ENCODE measurements at regions not wholly inside any gene's neighbourhood (a gene's known extent, or its start where the extent isn't known, plus 50 kb on each side); places are given as distances from the start of the nearest gene placed in this dataset.

DNA sequence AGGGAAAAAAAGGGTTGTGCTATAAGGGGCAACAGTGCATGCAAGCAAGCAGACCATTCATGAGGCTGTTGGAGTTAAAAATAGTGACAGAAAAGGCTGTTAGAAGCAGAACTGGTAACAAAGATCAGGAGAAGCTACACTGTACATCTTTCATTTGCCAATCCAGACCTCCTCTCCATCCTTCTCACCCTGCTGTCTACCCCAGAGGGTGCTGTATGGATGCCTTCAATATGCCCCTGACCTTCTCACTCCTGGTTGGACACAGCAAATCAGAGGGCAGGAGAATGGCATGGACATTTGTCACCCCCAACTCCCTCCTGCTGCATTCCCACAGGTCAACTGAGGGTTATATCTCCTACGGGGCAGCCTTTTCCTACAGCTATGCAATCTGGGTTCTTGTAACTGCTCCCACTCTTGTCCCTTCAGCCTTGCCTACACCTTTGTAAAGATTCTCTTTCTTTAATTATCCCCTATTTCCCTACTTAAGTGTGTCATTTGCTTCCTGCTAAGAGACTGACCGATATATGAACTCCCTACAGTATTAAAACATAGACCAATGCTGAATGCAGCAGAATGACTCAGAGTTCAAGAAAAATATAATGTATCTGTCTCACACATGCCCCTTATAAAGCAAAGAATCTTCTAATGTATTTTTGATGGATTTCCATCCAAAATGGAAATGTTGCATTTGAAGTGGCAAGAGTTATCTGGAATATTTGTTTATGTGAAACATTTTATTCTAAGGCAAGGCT lies 169.2 kb upstream of the NCKAP5 start:
- H3K4me3 ChIP-seq (ENCODE audit: low read depth, low read length), result no peak overlapping the region
- TF ChIP-seq, protein P1, sequence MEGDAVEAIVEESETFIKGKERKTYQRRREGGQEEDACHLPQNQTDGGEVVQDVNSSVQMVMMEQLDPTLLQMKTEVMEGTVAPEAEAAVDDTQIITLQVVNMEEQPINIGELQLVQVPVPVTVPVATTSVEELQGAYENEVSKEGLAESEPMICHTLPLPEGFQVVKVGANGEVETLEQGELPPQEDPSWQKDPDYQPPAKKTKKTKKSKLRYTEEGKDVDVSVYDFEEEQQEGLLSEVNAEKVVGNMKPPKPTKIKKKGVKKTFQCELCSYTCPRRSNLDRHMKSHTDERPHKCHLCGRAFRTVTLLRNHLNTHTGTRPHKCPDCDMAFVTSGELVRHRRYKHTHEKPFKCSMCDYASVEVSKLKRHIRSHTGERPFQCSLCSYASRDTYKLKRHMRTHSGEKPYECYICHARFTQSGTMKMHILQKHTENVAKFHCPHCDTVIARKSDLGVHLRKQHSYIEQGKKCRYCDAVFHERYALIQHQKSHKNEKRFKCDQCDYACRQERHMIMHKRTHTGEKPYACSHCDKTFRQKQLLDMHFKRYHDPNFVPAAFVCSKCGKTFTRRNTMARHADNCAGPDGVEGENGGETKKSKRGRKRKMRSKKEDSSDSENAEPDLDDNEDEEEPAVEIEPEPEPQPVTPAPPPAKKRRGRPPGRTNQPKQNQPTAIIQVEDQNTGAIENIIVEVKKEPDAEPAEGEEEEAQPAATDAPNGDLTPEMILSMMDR (conservative IDR thresholded peaks at IDR 0.05; ENCODE audit: low read depth, low read length), result no peak

DNA sequence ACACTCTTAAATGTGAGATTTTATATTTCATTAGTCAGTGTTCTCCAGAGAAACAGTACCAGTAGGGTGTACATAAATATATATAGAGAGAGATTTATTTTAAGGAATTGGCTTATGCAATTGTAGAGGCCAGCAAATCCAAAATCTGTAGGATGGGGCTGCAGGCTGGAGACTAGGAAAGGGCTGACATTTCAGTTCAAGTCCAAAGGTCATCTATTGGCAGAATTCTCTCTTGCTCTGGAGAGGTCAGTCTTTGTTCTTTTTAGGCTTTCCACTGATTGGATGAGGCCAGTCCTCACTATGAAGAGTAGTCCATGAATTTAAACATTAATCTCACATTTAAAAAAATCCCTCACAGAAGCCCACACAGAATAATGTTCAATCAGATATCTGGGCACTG lies 170.8 kb upstream of the NCKAP5 start:
- DNase-seq (ENCODE audit: low read depth), result no peak
- no peak overlapping the region for H3K4me3 ChIP-seq (ENCODE audit: low read depth, low read length)
- TF ChIP-seq, protein P1 (conservative IDR thresholded peaks at IDR 0.05; ENCODE audit: low read depth, low read length), result no peak

More for the DNA sequence above, 169.2 kb upstream of the NCKAP5 start:
- DNase-seq (ENCODE audit: low read depth), result peak; percentile 63

DNA sequence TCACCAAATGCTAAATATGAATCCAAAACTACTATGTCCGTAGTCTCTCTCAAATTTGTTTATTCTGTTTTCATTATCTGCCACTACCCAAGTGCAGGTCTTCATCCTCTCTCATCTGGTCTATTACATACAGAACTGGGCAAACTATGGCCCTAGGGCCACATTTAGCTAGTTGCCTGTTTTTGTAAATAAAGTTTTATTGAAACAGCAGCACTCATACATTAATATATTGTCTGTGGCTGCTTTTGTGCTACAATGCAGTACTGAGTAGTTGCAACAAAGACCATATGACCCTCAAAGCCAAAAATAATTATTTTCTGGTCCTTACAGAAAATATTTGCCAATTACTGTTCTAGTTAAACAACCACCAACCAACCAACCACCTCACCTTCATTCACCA lies 172.2 kb upstream of the NCKAP5 start:
- TF ChIP-seq, protein P1 (conservative IDR thresholded peaks at IDR 0.05; ENCODE audit: low read depth, low read length), result no peak
- DNase-seq (ENCODE audit: low read depth), result no peak
- H3K4me3 ChIP-seq (ENCODE audit: low read depth, low read length), result no peak overlapping the region

DNA sequence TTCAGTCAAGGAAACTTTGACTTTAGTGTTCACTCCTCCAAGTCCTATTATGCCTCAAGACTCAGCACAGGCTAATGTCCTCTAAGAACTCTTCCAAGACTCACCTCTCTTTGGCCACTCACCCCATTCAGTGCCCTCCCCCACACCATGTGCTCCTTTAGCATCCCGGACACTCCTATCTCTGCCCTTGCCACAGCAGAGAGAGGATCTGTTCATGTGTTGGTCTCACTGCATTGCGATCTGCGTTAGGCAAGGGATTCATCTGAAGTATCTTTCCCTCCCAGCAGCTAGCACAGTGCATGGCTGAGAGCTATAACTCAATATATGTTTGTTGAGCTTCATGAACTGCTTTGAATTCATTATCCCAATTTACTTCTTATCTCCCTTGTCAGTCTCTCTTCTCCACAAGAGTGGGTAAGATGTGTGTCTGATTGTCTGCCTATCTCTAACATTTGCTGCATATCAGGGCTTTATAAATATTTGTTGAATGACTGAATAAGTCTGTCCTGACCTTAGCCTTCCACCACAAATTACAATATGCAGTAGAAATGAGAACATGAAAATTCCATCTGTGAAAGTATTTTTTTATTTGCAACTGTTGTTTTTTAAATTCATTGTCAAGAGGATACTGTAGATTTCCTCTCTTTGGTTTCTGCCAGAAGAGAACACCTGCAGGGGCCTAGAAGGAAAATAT lies 179.9 kb upstream of the NCKAP5 start:
- peak; percentile 62 for DNase-seq (ENCODE audit: low read depth)
- TF ChIP-seq, protein P1 (conservative IDR thresholded peaks at IDR 0.05; ENCODE audit: low read depth, low read length), result no peak
- H3K4me3 ChIP-seq (ENCODE audit: low read depth, low read length), result no peak overlapping the region

DNA sequence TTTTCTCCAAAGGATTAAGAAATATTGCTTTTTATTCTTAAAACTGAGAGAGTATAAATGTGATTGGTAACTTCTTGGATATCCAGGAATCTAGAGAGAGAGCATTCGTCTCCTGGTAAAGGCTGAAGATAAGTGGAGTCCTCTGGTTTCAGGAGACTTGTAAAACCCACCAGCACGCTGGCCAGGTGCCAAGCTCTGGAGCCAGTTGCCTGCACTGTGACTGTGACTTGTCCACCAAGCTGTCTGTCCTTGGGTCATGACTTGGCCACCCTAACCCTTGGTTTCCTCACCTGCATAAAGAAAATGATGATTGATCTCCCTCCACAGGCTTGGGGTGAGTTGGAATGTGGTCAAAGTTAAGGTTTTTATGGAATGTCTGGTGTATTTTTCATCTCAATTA lies 185.4 kb upstream of the NCKAP5 start:
- no peak for DNase-seq (ENCODE audit: low read depth)
- no peak overlapping the region for H3K4me3 ChIP-seq (ENCODE audit: low read depth, low read length)
- TF ChIP-seq, protein P1 (conservative IDR thresholded peaks at IDR 0.05; ENCODE audit: low read depth, low read length), result no peak

DNA sequence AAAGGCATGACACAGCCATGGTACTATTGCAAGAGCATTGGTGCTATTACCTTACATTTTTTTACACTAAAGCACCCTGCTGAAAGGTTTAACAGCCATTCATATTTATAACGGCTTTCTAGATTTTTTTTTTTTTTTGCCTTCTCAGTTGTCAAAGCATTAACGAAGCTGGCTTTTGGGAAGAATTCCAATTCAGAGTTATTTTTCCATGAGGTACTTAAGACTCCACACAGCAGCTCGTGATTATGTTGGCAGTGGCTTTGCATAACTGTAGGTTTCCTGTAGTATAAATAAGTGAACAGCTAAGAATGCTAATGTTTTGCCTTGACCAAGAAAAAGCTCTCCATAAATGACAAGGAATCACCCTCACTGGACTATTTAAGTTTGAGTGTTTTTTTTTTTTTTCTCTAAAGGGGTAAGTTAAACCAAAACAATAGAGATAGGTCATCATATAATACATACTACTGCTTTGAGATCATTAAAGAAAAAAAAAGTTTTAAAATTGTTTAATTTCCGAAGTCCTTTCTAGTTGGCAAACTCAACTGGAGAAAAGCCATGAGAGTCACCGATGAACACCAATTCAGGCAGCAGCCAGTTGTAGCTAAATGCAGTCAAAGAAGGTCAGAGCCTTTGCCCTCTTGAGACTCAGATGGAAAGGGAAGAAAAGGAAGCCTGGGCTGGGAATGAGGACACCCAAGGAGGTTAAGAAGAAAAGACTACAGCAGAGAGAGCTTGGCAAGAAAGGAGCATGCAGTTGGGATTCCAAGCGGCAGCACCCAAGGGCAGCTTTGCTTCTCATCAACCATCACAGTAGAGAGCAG lies 187.4 kb upstream of the NCKAP5 start:
- no peak overlapping the region for H3K4me3 ChIP-seq (ENCODE audit: low read depth, low read length)
- TF ChIP-seq, protein P1 (conservative IDR thresholded peaks at IDR 0.05; ENCODE audit: low read depth, low read length), result no peak
- peak; percentile 99 for DNase-seq (ENCODE audit: low read depth)
